DMS53 (cell line): ENCODE measurements at regions not wholly inside any gene's neighbourhood (a gene's known extent, or its start where the extent isn't known, plus 50 kb on each side); places are given as distances from the start of the nearest gene placed in this dataset.
"Not testable (repeated sequence)": the region's sequence is repeated elsewhere in the genome, so short reads cannot be mapped to it uniquely, and the experiment has no call there.

Source experiments
- DNase-seq: peaks from one replicate; lab custom pipeline; 2025; lab: John Stamatoyannopoulos, UW

- DNase-seq, result no peak
These were observed 162.5 kb downstream of the SOX3 start for GRCh38 chrX:140342410-140342809.

GRCh38 chrX:140337263-140337662 lies 167.6 kb downstream of the SOX3 start:
- no peak for DNase-seq

- no peak for DNase-seq
These were observed 186.6 kb downstream of the SOX3 start for GRCh38 chrX:140318296-140318695.

GRCh38 chrX:140317462-140317861 lies 187.4 kb downstream of the SOX3 start:
- no peak for DNase-seq

GRCh38 chrX:140298960-140299825 lies 205.7 kb downstream of the SOX3 start:
- no peak for DNase-seq

- no peak for DNase-seq
These were observed 207.6 kb downstream of the SOX3 start for GRCh38 chrX:140297273-140297672.

- DNase-seq, result no peak
These were observed 211.9 kb downstream of the SOX3 start for GRCh38 chrX:140292961-140293360.

GRCh38 chrX:140292188-140292587 lies 212.7 kb downstream of the SOX3 start:
- DNase-seq, result no peak

GRCh38 chrX:140274811-140275525 lies 229.9 kb downstream of the SOX3 start:
- DNase-seq, result peak; percentile 41

GRCh38 chrX:140273921-140274320 lies 230.9 kb downstream of the SOX3 start:
- no peak for DNase-seq

GRCh38 chrX:140250391-140250790 lies 254.5 kb downstream of the SOX3 start:
- no peak for DNase-seq

- DNase-seq, result no peak
These were observed 255.8 kb downstream of the SOX3 start for GRCh38 chrX:140249088-140249487.

- DNase-seq, result no peak
These were observed 263.9 kb upstream of the CXorf66 start for GRCh38 chrX:140229191-140229590.

- not testable (repeated sequence) for DNase-seq
These were observed 260.7 kb upstream of the CXorf66 start for GRCh38 chrX:140226037-140226436.

GRCh38 chrX:140215894-140216293 lies 250.6 kb upstream of the CXorf66 start:
- not testable (repeated sequence) for DNase-seq

- DNase-seq, result not testable (repeated sequence)
These were observed 249.2 kb upstream of the CXorf66 start for GRCh38 chrX:140214518-140214917.

- DNase-seq, result no peak
These were observed 241.3 kb upstream of the CXorf66 start for GRCh38 chrX:140206657-140207056.

GRCh38 chrX:140190441-140191108 lies 225.3 kb upstream of the CXorf66 start:
- no peak for DNase-seq

- no peak for DNase-seq
These were observed 215.3 kb upstream of the CXorf66 start for GRCh38 chrX:140180585-140180984.

- DNase-seq, result no peak
These were observed 212.5 kb upstream of the CXorf66 start for GRCh38 chrX:140177821-140178220.

- DNase-seq, result no peak
These were observed 207.1 kb upstream of the CXorf66 start for GRCh38 chrX:140172401-140172800.

GRCh38 chrX:140167551-140167950 lies 202.2 kb upstream of the CXorf66 start:
- no peak for DNase-seq

GRCh38 chrX:140165849-140166248 lies 200.5 kb upstream of the CXorf66 start:
- DNase-seq, result no peak
